Vagina (tissue), 2 donors: ENCODE measurements at regions not wholly inside any gene's neighbourhood (a gene's known extent, or its start where the extent isn't known, plus 50 kb on each side); places are given as distances from the start of the nearest gene placed in this dataset.

Source experiments
- POLR2A ChIP-seq, 2 donors: fragments of 450-650 bp; IDR thresholded peaks; one replicate each; pipeline ENCODE4 v1.6.1; 2017; ENCODE audit warnings: antibody characterized with exemption in 2 of 2, mild to moderate bottlenecking in 2 of 2, moderate library complexity in 2 of 2
- POLR2AphosphoS5 ChIP-seq, 2 donors: sonication (generic); formaldehyde crosslinking; IDR thresholded peaks; one replicate each; pipeline ENCODE4 v1.9.0; 2017; ENCODE audit warnings: antibody characterized with exemption in 2 of 2, mild to moderate bottlenecking in 2 of 2, low read depth in 1 of 2; ENCODE audit not compliant: insufficient read depth in 1 of 2
- TF ChIP-seq, protein P1 (sequence below), 3 experiments: fragments of 450-650 bp in 2 of 3; fragments of 200-600 bp in 1 of 3; sonication (generic) in 1 of 3; IDR thresholded peaks; one replicate each; pipeline ENCODE4 v1.5.1; 2017 to 2019; ENCODE audit warnings: antibody characterized with exemption in 3 of 3, mild to moderate bottlenecking in 2 of 3, moderate library complexity in 2 of 3

- TF ChIP-seq, protein P1, sequence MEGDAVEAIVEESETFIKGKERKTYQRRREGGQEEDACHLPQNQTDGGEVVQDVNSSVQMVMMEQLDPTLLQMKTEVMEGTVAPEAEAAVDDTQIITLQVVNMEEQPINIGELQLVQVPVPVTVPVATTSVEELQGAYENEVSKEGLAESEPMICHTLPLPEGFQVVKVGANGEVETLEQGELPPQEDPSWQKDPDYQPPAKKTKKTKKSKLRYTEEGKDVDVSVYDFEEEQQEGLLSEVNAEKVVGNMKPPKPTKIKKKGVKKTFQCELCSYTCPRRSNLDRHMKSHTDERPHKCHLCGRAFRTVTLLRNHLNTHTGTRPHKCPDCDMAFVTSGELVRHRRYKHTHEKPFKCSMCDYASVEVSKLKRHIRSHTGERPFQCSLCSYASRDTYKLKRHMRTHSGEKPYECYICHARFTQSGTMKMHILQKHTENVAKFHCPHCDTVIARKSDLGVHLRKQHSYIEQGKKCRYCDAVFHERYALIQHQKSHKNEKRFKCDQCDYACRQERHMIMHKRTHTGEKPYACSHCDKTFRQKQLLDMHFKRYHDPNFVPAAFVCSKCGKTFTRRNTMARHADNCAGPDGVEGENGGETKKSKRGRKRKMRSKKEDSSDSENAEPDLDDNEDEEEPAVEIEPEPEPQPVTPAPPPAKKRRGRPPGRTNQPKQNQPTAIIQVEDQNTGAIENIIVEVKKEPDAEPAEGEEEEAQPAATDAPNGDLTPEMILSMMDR (IDR thresholded peaks at IDR 0.05), result no peak
- TF ChIP-seq POLR2AphosphoS5 (IDR thresholded peaks at IDR 0.05; ENCODE audit: insufficient read depth in 1 of 2, low read depth in 1 of 2) (no peak), POLR2A (IDR thresholded peaks at IDR 0.05) (no peak)
Observed at GRCh38 chr15:93232845-93233244, 143.8 kb upstream of the RGMA start.
